Endothelial cell of umbilical vein (primary cell): ENCODE measurements at regions not wholly inside any gene's neighbourhood (a gene's known extent, or its start where the extent isn't known, plus 50 kb on each side); places are given as distances from the start of the nearest gene placed in this dataset.

Source experiments
- BruUV-seq: library from RNA; stranded (reverse); fragments of 400-500 nt; replicated peaks from 2 replicates; lab custom pipeline; 2021; lab: Mats Ljungman, UMichigan
- CTCF ChIA-PET: fragments of 300-600, 350-600 bp; sonication (Branson Sonifier 250); formaldehyde crosslinking; loops from one replicate; lab custom pipeline; 2021; ENCODE audit warnings: antibody characterized with exemption, inconsistent platforms; lab: Charles Lee
- POLR2A ChIA-PET: fragments of 300-600, 350-600 bp; sonication (Branson Sonifier 250); formaldehyde crosslinking; loops from one replicate; lab custom pipeline; 2021; ENCODE audit warnings: antibody characterized with exemption, inconsistent platforms; lab: Charles Lee
- DNase-seq: peaks from one replicate; pipeline ENCODE4 v3.0.0-alpha.2; 2011; ENCODE audit warnings: low read depth, low spot score
- FAIRE-seq: peaks from 2 replicates; lab custom pipeline; 2011; peaks lifted over from hg19 to GRCh38; lab: Jason Lieb, UNC
- H2AFZ ChIP-seq: 2 replicates; pipeline ENCODE4 v1.6.0; 2012; ENCODE audit warnings: low read depth, low read length, control low read depth, inconsistent platforms
- H3K27ac ChIP-seq: 2 replicates; pipeline ENCODE4 v1.5.1; 2011; ENCODE audit warnings: low read depth, mild to moderate bottlenecking, control low read depth, low read length, moderate library complexity; ENCODE audit not compliant: insufficient read depth
- H3K27me3 ChIP-seq, 2 experiments: 2 replicates each; pipeline versions ENCODE4 v1.6.0 to v1.6.1; 2011; ENCODE audit warnings: low read length in 2 of 2, mixed read lengths in 1 of 2; ENCODE audit not compliant: control insufficient read depth in 2 of 2, insufficient read depth in 2 of 2
- H3K36me3 ChIP-seq, 2 experiments: 2 replicates in 1 of 2; 3 replicates in 1 of 2; pipeline ENCODE4 v1.5.1; 2011; ENCODE audit warnings: low read length in 2 of 2, mild to moderate bottlenecking in 1 of 2, moderate library complexity in 1 of 2; ENCODE audit not compliant: control insufficient read depth in 2 of 2, insufficient read depth in 2 of 2; ENCODE audit errors: extremely low read depth in 1 of 2
- H3K4me1 ChIP-seq: 3 replicates; pipeline ENCODE4 v1.5.1; 2011; ENCODE audit warnings: mild to moderate bottlenecking, low read length; ENCODE audit not compliant: control insufficient read depth, insufficient read depth; ENCODE audit errors: extremely low read depth
- H3K4me2 ChIP-seq: 2 replicates; pipeline ENCODE4 v1.6.1; 2011; ENCODE audit warnings: low read length, control low read depth, mixed read lengths; ENCODE audit not compliant: insufficient read depth
- H3K4me3 ChIP-seq, 3 experiments: fragments of 200-600 bp in 1 of 3; sonication (generic), shearing (Covaris generic) in 1 of 3; replicated peaks in 1 of 3; 2 replicates each; pipeline ENCODE4 v1.5.1; 2011 to 2016; ENCODE audit warnings: control low read depth in 3 of 3, low read length in 3 of 3, mild to moderate bottlenecking in 2 of 3, inconsistent platforms in 1 of 3, low read depth in 1 of 3, moderate library complexity in 1 of 3; ENCODE audit not compliant: insufficient read depth in 1 of 3
- H3K79me2 ChIP-seq: 2 replicates; pipeline ENCODE4 v1.6.0; 2012; ENCODE audit warnings: low read length, inconsistent platforms; ENCODE audit not compliant: control insufficient read depth, insufficient read depth
- H3K9ac ChIP-seq: replicated peaks from 2 replicates; pipeline ENCODE3; 2011; ENCODE audit warnings: low read length, control low read depth; ENCODE audit not compliant: insufficient read depth; ENCODE audit errors: extremely low read depth
- H3K9me1 ChIP-seq: replicated peaks from 3 replicates; pipeline ENCODE4 v1.6.0; 2011; ENCODE audit warnings: mild to moderate bottlenecking, low read length; ENCODE audit not compliant: control insufficient read depth, insufficient read depth; ENCODE audit errors: extremely low read depth
- H3K9me3 ChIP-seq: replicated peaks from 2 replicates; pipeline ENCODE4 v1.5.1; 2012; ENCODE audit warnings: low read length, inconsistent platforms; ENCODE audit not compliant: control insufficient read depth, insufficient read depth
- H4K20me1 ChIP-seq: replicated peaks from 2 replicates; pipeline ENCODE3; 2011; ENCODE audit warnings: mild to moderate bottlenecking, low read length; ENCODE audit not compliant: control insufficient read depth, insufficient read depth; ENCODE audit errors: extremely low read depth
- CTCF ChIP-seq, 2 donors: IDR thresholded peaks; 1 replicate in 1 of 2; 2 replicates in 1 of 2; pipeline ENCODE4 v1.5.1; 2011; ENCODE audit warnings: low read length in 2 of 2, mild to moderate bottlenecking in 2 of 2, moderate library complexity in 2 of 2, control low read depth in 1 of 2, inconsistent platforms in 1 of 2, low read depth in 1 of 2; ENCODE audit not compliant: insufficient read depth in 1 of 2; ENCODE audit errors: extremely low read depth in 1 of 2
- EZH2 ChIP-seq: IDR thresholded peaks from 2 replicates; pipeline ENCODE4 v1.6.1; 2012; ENCODE audit warnings: borderline replicate concordance, low read depth, mild to moderate bottlenecking, moderate library complexity, low read length, inconsistent platforms; ENCODE audit not compliant: severe bottlenecking
- FOS ChIP-seq: IDR thresholded peaks from 2 replicates; pipeline ENCODE4 v1.6.1; 2011; ENCODE audit warnings: mild to moderate bottlenecking, low read length, moderate library complexity, borderline replicate concordance; ENCODE audit not compliant: insufficient read depth
- GATA2 ChIP-seq: IDR thresholded peaks from 2 replicates; pipeline ENCODE4 v1.7.0; 2011; ENCODE audit warnings: low read depth, mild to moderate bottlenecking, moderate library complexity, mixed read lengths, low read length; ENCODE audit not compliant: insufficient read length, insufficient read depth
- JUN ChIP-seq: IDR thresholded peaks from 2 replicates; pipeline ENCODE4 v1.6.1; 2011; ENCODE audit warnings: borderline replicate concordance, low read depth; ENCODE audit not compliant: insufficient read length, insufficient read depth
- MAX ChIP-seq: IDR thresholded peaks from 2 replicates; pipeline ENCODE4 v1.6.1; 2011; ENCODE audit not compliant: insufficient read depth, insufficient read length
- MYC ChIP-seq: IDR thresholded peaks from one replicate; pipeline ENCODE4 v1.6.1; 2011; ENCODE audit warnings: mild to moderate bottlenecking, low read depth, low read length
- POLR2A ChIP-seq: IDR thresholded peaks from 2 replicates; pipeline ENCODE4 v1.6.1; 2012; ENCODE audit warnings: low read depth, mild to moderate bottlenecking, control low read depth, low read length
- POLR2AphosphoS5 ChIP-seq: IDR thresholded peaks from 2 replicates; pipeline ENCODE4 v1.6.1; 2012; ENCODE audit warnings: low read depth, mild to moderate bottlenecking, control low read depth, low read length, moderate library complexity; ENCODE audit not compliant: insufficient read depth
- dilution Hi-C: fragments of 300-500 bp; cut with MboI; formaldehyde crosslinking; loops from one replicate; pipeline ENCODE4 v1.15.0; 2019; ENCODE audit warnings: low sequenced_read_pairs; ENCODE audit not compliant: extremely low pct_ligation_motif_present
- intact Hi-C: fragments of 100-400 bp; cut with micrococcal nuclease; formaldehyde crosslinking; loops from one replicate; pipeline ENCODE4 v1.10.0; 2022

- H3K9ac ChIP-seq, result no peak overlapping the region
- ChIA-PET POLR2A (no interaction called here), CTCF (interaction anchor here (0.6 to 1.9 kb wide), 9 partner anchors 9 to 1333 kb away, joined by 3 to 12 read pairs (median 3); no protein-coding TSS in a partner anchor)
- no peak overlapping the region for H2AFZ ChIP-seq
- no TSS peak for BruUV-seq
- H3K4me3 ChIP-seq, result no peak overlapping the region
- H3K9me1 ChIP-seq, result no peaks in the 10 kb centered on the region
- no peak for FAIRE-seq
- no peak overlapping the region for H3K4me2 ChIP-seq
- H3K27me3 ChIP-seq, result peaks cover 0 to 3% of the 10 kb centered on the region in 2 experiments
- H3K4me1 ChIP-seq, result no peaks in the 10 kb centered on the region
- no peak overlapping the region for H3K27ac ChIP-seq
- intact Hi-C loops, result no loop called here
- no peaks in the 10 kb centered on the region for H4K20me1 ChIP-seq
- dilution Hi-C loops, result no loop called here
- no peaks in the 10 kb centered on the region for H3K79me2 ChIP-seq
- H3K36me3 ChIP-seq, result no peaks in the 10 kb centered on the region
- H3K9me3 ChIP-seq, result no peaks in the 10 kb centered on the region
- no peak for DNase-seq
- TF ChIP-seq CTCF (IDR thresholded peaks at IDR 0.05; ENCODE audit: extremely low read depth in 1 of 2, insufficient read depth in 1 of 2, low read depth in 1 of 2, low read length in 2 of 2) (no peak), JUN (no peak), EZH2 (no peak), POLR2A (no peak), MAX (no peak), GATA2 (no peak), MYC (no peak), POLR2AphosphoS5 (no peak), FOS (no peak)
These were observed 78.0 kb upstream of the DYNC1I1 start for GRCh38 chr7:95694334-95694733.
